ENCODE measurements at regions not wholly inside any gene's neighbourhood (a gene's known extent, or its start where the extent isn't known, plus 50 kb on each side); places are given as distances from the start of the nearest gene placed in this dataset.

DNA sequence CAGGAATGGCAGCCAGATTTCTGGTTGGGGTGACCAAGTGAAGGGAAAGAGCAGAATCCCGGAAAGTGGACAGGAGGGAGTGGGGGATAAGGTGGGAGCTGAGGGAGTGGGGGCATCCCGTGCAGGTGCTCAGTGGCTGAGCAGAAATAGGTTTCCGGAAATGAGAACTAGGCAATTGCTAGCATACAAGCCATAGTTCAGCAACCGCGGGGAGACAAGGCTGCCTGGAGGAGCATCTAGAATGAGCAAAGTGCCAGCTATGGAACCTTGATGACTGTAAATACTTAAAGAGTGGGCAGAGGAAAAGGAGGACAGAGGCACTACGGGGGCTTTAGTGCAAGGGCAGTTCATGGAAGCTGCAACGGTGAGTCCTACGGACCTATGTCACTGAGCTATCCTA lies 220.2 kb downstream of the BCL11A start:
- Mint-ChIP-seq H3K4me1 (ENCODE audit: low read depth in 2 of 2) (no peaks in the 10 kb centered on the region), H3K36me3 (ENCODE audit: insufficient read depth) (no peaks in the 10 kb centered on the region), H3K27me3 (no peaks in the 10 kb centered on the region), H3K4me3 (no peak overlapping the region), H3K27ac (no peak overlapping the region), H3K9me3 (no peaks in the 10 kb centered on the region)
- ATAC-seq (replicated peaks) (no peak), DNase-seq (no peak)

DNA sequence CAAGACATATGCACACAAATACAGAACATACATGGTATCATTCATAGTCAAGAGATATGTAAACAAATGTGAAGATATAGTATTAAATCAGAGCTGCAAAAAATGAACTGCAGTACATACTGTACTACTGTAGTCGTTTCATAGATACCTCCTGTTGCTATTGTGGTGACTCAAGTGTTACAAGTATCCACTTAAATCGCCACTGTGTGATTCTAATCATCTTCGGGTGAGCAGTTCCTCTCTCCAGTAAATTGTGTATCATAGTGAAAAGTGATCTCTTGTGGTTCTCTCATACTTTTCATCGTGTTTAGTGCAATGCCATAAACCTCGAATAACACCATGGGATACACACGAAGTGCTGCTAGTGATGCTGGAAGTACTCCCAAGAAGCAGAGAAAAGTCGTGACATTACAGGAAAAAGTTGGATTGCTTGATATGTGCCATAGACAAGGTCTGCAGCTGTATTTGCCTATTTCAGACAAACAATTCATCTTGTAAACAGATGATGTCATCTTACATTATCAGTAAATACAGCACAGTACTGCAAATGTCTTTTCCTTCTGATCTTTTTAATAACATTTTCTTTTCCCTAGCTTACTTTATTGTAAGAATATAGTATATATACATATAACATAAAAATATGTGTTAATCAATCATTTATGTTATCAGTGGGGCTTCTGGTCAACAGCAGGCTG lies 222.2 kb downstream of the BCL11A start:
- H3K27ac Mint-ChIP-seq: no peak overlapping the region
- no peaks in the 10 kb centered on the region for H3K36me3 Mint-ChIP-seq (ENCODE audit: insufficient read depth)
- no peaks in the 10 kb centered on the region for H3K4me1 Mint-ChIP-seq (ENCODE audit: low read depth in 2 of 2)
- DNase-seq: no peak
- ATAC-seq (replicated peaks): no peak
- H3K4me3 Mint-ChIP-seq: no peak overlapping the region
- peaks cover 0 to 2% of the 10 kb centered on the region in 2 donors for H3K9me3 Mint-ChIP-seq
- H3K27me3 Mint-ChIP-seq: no peaks in the 10 kb centered on the region

DNA sequence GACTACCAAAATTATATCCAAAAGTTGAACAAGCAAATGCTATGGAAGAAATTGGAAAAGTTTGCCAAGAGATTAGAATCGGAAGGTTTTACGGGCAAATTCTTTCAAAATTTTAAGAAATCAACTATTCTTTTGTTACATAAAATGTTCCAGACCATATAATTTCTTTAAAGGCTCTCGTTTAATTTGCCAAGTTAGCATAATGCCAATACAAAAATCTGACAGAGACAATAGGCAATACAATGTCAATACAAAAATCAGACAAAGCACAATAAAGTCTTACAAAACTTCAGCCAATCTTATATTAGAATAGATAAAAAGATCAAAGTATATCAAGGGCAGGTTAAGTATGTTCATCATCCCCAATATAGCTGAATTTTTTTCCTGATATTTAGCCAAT lies 224.2 kb downstream of the BCL11A start:
- Mint-ChIP-seq H3K27me3 (no peaks in the 10 kb centered on the region), H3K27ac (no peak overlapping the region), H3K9me3 (peaks cover 0 to 2% of the 10 kb centered on the region in 2 donors), H3K4me1 (ENCODE audit: low read depth in 2 of 2) (no peaks in the 10 kb centered on the region), H3K36me3 (ENCODE audit: insufficient read depth) (no peaks in the 10 kb centered on the region), H3K4me3 (no peak overlapping the region)
- DNase-seq: no peak
- ATAC-seq (replicated peaks): no peak

DNA sequence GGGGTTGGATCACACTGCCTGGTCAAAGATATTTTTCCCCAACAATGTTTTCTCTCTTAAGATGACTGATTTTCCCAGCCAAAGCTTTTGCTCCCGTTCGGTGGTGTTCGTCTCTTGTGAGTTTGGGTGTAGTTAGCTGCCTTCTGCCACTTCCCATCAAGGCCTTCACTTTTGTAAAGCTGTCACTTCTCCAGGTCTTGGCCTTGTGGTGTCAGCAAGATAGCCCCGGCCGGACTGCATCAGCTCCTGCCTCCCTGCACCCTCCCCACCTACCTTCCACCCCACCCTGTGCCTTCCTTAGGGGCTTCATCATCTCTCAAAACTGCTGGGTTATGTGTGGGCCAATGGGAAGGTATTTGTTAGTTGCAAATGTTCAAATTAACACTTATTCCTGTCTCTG lies 228.9 kb downstream of the BCL11A start:
- H3K27me3 Mint-ChIP-seq: peaks cover 9% of the 10 kb centered on the region in 2 donors
- H3K27ac Mint-ChIP-seq: no peak overlapping the region
- H3K36me3 Mint-ChIP-seq (ENCODE audit: insufficient read depth): no peaks in the 10 kb centered on the region
- H3K4me3 Mint-ChIP-seq: no peak overlapping the region
- no peaks in the 10 kb centered on the region for H3K4me1 Mint-ChIP-seq (ENCODE audit: low read depth in 2 of 2)
- H3K9me3 Mint-ChIP-seq: peaks cover 0 to 4% of the 10 kb centered on the region in 2 donors
- DNase-seq (no peak), ATAC-seq (replicated peaks) (no peak)

DNA sequence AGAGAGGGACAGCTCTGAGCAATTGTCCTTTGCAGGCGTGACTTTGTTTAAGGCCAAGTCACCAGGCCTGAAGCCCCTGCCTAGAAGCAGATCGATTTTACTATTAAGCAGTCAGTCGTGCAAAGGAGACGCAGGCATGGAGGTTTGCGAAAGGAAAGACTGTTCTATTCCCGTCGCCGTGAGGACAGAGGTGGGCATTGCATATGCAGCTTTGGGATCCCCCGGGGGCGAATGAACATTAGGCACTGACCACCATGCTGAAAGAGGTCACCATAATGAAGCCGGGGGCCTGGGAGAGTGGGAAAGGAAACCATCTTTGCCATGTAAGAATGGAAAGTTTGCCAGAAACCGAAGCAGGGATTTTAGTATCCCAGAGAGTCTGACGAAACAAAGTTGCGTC lies 231.6 kb downstream of the BCL11A start:
- DNase-seq: no peak
- H3K4me1 Mint-ChIP-seq (ENCODE audit: low read depth in 2 of 2): no peaks in the 10 kb centered on the region
- H3K27ac Mint-ChIP-seq: no peak overlapping the region

DNA sequence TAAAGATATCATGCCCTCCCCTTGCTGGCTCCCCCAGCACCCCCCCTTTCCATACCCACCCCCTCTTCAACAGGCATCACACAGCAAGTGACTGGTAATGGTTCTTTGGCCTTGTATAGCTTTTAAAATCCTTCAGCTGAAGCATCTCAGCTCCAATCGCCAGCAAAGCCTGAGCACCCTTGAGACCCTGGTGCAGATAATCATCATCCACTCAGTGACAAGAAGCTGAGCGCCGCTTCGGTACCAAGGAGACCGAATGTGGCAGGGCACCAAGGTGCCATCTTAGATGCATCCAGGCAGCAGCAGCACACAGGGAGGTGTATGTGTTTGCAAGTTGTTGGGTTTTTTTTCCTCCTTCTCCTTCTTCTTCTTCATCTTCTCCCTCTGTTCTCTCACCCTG lies 232.7 kb downstream of the BCL11A start:
- Mint-ChIP-seq H3K4me1 (ENCODE audit: low read depth in 2 of 2) (no peaks in the 10 kb centered on the region), H3K9me3 (peaks cover 0 to 1% of the 10 kb centered on the region in 2 donors), H3K27ac (no peak overlapping the region), H3K4me3 (no peak overlapping the region), H3K36me3 (ENCODE audit: insufficient read depth) (no peaks in the 10 kb centered on the region), H3K27me3 (peaks cover 9 to 18% of the 10 kb centered on the region in 2 donors)
- DNase-seq (no peak), ATAC-seq (replicated peaks) (no peak)

More for the DNA sequence above, 231.6 kb downstream of the BCL11A start:
- Mint-ChIP-seq H3K36me3 (ENCODE audit: insufficient read depth) (no peaks in the 10 kb centered on the region), H3K27me3 (peaks cover 9 to 18% of the 10 kb centered on the region in 2 donors), H3K9me3 (peaks cover 0 to 4% of the 10 kb centered on the region in 2 donors), H3K4me3 (no peak overlapping the region)
- no peak for ATAC-seq (replicated peaks)

DNA sequence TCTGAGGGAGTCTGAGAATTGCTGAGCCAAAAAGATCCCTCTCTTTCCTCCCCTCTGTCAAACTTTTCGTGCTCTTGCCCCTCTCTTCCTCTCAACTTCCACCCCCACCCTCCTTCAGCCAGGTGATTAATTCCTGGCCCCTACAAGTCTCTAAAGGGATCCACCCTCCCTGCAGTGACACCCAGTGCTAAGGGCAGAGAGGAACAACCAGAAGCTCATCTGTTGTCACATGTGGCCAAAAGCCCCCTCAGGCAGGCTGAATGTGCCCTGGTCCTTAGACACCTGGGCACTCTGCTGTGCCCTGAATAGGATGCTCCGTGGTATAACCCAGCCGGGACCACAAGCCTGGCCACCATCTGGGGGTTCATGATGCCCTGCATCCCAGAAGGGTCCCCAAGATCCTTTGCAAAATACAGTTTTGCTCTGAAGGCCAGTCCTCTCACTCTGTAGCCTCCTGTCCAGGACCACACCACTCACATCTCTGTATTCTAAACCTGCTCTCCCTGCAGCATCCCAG lies 234.4 kb downstream of the BCL11A start:
- Mint-ChIP-seq H3K4me1 (ENCODE audit: low read depth in 2 of 2) (no peaks in the 10 kb centered on the region), H3K27ac (no peak overlapping the region), H3K27me3 (peaks cover 9 to 18% of the 10 kb centered on the region in 2 donors), H3K36me3 (ENCODE audit: insufficient read depth) (no peaks in the 10 kb centered on the region), H3K9me3 (peaks cover 0 to 1% of the 10 kb centered on the region in 2 donors), H3K4me3 (no peak overlapping the region)
- no peak for ATAC-seq (replicated peaks)
- no peak for DNase-seq

DNA sequence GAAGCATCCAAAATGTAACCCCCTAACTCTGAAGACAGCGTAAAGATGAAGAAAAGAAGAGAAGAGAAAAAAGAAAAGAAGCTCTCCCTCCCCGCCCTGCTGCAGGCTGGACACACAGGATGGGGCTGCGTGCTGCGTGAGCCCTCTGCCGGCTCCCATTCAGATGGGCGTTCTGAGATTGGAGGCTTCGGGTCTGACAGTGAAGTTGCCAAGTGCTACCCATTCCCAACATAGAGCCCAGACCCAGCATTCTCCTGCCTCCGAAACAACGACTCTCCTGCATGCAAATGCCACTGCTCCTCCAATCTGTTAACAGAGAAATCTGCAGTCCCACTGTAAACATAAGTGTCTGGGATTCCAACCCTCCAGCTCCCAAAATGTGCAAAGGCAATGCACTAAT lies 234.9 kb downstream of the BCL11A start:
- H3K4me1 Mint-ChIP-seq (ENCODE audit: low read depth in 2 of 2): peaks cover 0 to under 1% of the 10 kb centered on the region in 2 donors
- DNase-seq (no peak), ATAC-seq (replicated peaks) (no peak)
- H3K9me3 Mint-ChIP-seq: no peaks in the 10 kb centered on the region
- H3K27ac Mint-ChIP-seq: no peak overlapping the region
- no peak overlapping the region for H3K4me3 Mint-ChIP-seq
- no peaks in the 10 kb centered on the region for H3K36me3 Mint-ChIP-seq (ENCODE audit: insufficient read depth)
- peaks cover 9 to 18% of the 10 kb centered on the region in 2 donors for H3K27me3 Mint-ChIP-seq

DNA sequence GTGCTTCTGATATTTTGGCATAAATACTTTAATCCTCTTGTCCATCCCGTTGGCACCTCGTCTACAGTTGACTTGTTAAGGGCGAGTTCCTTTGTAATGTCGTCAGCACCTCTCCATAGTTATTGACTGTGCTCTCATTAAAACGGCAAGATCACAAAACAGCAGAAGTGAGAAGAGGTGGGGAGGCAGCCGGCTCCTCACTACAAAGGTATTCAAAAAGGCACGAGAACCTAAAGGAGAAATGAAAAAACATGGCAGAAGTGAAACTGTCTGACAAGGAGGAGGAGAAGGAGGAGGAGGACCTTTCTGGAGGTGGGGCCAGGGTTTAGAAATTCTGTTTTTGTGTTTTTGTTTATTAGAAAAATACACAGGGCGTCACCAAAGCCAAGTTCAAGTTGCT lies 235.6 kb downstream of the BCL11A start:
- H3K9me3 Mint-ChIP-seq: no peaks in the 10 kb centered on the region
- no peak overlapping the region for H3K27ac Mint-ChIP-seq
- H3K27me3 Mint-ChIP-seq: peaks cover 5 to 18% of the 10 kb centered on the region in 2 donors
- peaks cover 0 to 2% of the 10 kb centered on the region in 2 donors for H3K4me1 Mint-ChIP-seq (ENCODE audit: low read depth in 2 of 2)
- ATAC-seq (replicated peaks) (no peak), DNase-seq (no peak)
- no peak overlapping the region for H3K4me3 Mint-ChIP-seq
- H3K36me3 Mint-ChIP-seq (ENCODE audit: insufficient read depth): no peaks in the 10 kb centered on the region

DNA sequence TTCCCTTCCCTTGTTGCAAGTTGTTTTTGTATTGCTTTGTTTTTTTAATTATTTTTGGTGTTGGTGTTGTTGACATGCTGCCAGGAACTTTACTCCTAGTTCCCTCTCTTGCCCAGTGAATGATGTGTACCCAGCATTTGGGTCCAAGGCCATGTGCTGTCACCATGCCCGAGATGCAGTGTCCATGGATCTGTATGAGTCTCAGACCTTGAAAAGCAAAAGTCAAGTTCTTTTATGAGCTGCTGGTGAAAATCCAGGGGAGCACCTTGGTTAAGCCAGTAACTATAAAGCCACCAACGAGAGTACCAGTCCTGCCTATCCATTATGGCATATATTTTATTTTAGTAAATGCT lies 236.4 kb downstream of the BCL11A start:
- no peak for DNase-seq
- no peak overlapping the region for H3K4me3 Mint-ChIP-seq

DNA sequence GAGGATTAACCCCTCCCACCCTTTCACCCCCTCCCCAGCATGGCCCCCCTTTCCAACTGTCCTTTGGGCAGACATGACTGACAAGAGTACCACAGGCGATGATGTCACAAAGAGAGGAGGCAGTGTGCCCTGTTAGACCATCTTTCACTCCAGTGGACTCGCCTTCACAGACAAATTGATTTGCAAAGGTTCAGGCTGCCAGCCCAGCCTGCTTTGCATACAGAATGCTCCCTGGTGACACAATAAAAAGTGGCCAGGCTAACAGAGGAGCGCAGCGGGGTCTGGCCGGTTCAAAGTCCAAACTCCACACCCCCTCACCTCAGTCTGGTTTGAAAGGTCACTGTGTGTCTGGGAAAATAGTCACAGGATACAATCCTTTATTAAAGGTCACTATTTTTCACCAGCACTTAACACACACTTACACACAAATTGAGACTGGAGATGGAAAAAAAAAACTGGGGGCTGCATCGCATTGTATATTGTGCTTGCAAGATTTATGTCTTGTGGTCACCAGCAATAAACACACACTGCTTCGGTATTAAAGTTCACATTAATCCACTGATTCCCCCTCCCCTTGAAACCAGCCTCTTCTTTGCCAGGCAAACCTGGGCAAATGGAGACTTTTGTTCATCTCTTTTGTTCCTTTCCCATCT lies 236.9 kb downstream of the BCL11A start:
- ATAC-seq (replicated peaks): no peak
- H3K4me1 Mint-ChIP-seq (ENCODE audit: low read depth in 2 of 2): peaks cover 0 to 2% of the 10 kb centered on the region in 2 donors
- no peak overlapping the region for H3K27ac Mint-ChIP-seq

More for the DNA sequence above, 236.4 kb downstream of the BCL11A start:
- Mint-ChIP-seq H3K27me3 (peaks cover 5 to 14% of the 10 kb centered on the region in 2 donors), H3K9me3 (no peaks in the 10 kb centered on the region), H3K27ac (no peak overlapping the region), H3K36me3 (ENCODE audit: insufficient read depth) (no peaks in the 10 kb centered on the region), H3K4me1 (ENCODE audit: low read depth in 2 of 2) (peaks cover 0 to 2% of the 10 kb centered on the region in 2 donors)
- no peak for ATAC-seq (replicated peaks)

DNA sequence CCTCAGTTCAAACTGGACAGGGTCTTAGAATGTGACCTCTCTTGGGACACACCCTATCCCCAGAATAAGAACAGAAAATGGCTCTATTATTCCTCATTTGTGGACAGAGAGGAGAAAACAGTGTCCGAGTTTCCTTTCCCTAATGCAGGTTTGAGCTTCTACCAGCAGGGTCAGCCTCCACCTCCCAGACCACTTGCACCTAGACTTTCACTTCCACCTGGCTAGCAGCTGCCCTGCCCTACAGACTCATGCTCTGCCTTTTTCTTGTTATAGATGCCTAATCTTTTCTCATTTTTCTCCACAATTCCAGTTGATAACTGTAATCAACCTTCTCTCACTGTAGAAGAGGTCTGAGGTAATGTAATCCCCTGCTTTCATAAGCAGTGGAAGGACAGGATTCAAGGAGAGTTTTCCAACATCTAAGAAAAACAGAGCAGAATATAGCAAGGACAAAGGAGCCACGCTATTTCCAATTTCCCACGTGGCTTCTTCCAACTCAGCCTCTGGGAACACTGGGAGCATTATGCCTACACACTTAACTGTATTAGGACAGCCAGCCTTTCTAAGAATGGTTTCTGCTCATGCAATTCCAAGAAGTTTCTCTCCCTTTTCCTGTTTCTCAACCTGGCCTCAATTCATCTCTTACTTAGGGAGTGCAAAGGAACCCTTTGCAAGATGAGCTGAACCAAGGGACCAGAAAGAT lies 239.8 kb downstream of the BCL11A start:
- ATAC-seq (replicated peaks): no peak
- Mint-ChIP-seq H3K27ac (no peak overlapping the region), H3K36me3 (ENCODE audit: insufficient read depth) (no peaks in the 10 kb centered on the region), H3K4me3 (no peak overlapping the region), H3K9me3 (no peaks in the 10 kb centered on the region), H3K27me3 (peaks cover 0 to 1% of the 10 kb centered on the region in 2 donors), H3K4me1 (ENCODE audit: low read depth in 2 of 2) (peaks cover 0 to 2% of the 10 kb centered on the region in 2 donors)
- no peak for DNase-seq

More for the DNA sequence above, 236.9 kb downstream of the BCL11A start:
- no peak for DNase-seq
- H3K27me3 Mint-ChIP-seq: peaks cover 0 to 9% of the 10 kb centered on the region in 2 donors
- no peaks in the 10 kb centered on the region for H3K36me3 Mint-ChIP-seq (ENCODE audit: insufficient read depth)
- no peak overlapping the region for H3K4me3 Mint-ChIP-seq
- no peaks in the 10 kb centered on the region for H3K9me3 Mint-ChIP-seq

DNA sequence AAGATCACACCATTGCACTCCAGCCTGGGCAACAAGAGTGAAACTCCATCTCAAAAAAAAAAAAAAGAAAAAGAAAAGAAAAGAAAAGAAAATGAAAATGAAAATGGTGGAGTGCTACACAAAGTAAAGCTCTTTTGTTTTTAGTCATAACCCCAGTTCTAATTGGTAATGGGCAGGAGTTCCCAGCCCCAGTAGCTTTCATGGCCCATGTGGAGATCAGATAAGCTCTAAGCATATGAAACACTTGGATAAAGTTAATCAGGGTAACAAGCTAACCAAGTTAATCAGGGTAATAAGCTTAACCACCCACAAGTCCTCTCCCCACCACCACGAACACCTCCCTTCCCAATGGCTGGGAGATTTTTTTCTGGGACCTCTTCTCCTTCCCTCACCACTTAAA lies 240.8 kb downstream of the BCL11A start:
- H3K36me3 Mint-ChIP-seq (ENCODE audit: insufficient read depth): no peaks in the 10 kb centered on the region
- no peak overlapping the region for H3K4me3 Mint-ChIP-seq
- H3K27ac Mint-ChIP-seq: no peak overlapping the region
- ATAC-seq (replicated peaks) (no peak), DNase-seq (no peak)
- H3K4me1 Mint-ChIP-seq (ENCODE audit: low read depth in 2 of 2): peaks cover 0 to 2% of the 10 kb centered on the region in 2 donors
- H3K27me3 Mint-ChIP-seq: no peaks in the 10 kb centered on the region
- no peaks in the 10 kb centered on the region for H3K9me3 Mint-ChIP-seq
